SH-SY5Y (cell line): ENCODE measurements at regions not wholly inside any gene's neighbourhood (a gene's known extent, or its start where the extent isn't known, plus 50 kb on each side); places are given as distances from the start of the nearest gene placed in this dataset.

Source experiments
- GATA2 ChIP-seq: IDR thresholded peaks from 2 replicates; pipeline ENCODE4 v1.6.1; 2011; ENCODE audit warnings: mild to moderate bottlenecking, low read depth, low read length
- GATA3 ChIP-seq: IDR thresholded peaks from 2 replicates; pipeline ENCODE4 v1.6.1; 2011; ENCODE audit warnings: low read depth, mild to moderate bottlenecking, low read length, moderate library complexity

GRCh38 chr13:97873398-97873797 is 80.1 kb upstream of the IPO5 start:
- TF ChIP-seq GATA3 (no peak), GATA2 (no peak)

- TF ChIP-seq GATA2 (no peak), GATA3 (no peak)
These were observed 78.3 kb upstream of the IPO5 start for GRCh38 chr13:97875218-97875617.

- no peak for TF ChIP-seq GATA3
- TF ChIP-seq GATA2 = no peak
These were observed 77.6 kb upstream of the IPO5 start for GRCh38 chr13:97875911-97876310.

- no peak for TF ChIP-seq GATA2
- no peak for TF ChIP-seq GATA3
These were observed 74.8 kb upstream of the IPO5 start for GRCh38 chr13:97878431-97879375.

- no peak for TF ChIP-seq GATA3
- TF ChIP-seq GATA2 = no peak
These were observed 73.7 kb upstream of the IPO5 start for GRCh38 chr13:97879646-97880310.

GRCh38 chr13:97880311-97880675 is 73.2 kb upstream of the IPO5 start:
- TF ChIP-seq GATA3 (no peak), GATA2 (no peak)

- TF ChIP-seq GATA2 (no peak), GATA3 (no peak)
These were observed 71.9 kb upstream of the IPO5 start for GRCh38 chr13:97881556-97881955.

- TF ChIP-seq GATA2 = no peak
- no peak for TF ChIP-seq GATA3
These were observed 70.1 kb upstream of the IPO5 start for GRCh38 chr13:97883396-97883795.

GRCh38 chr13:97884707-97885468 is 68.6 kb upstream of the IPO5 start:
- TF ChIP-seq GATA3 = no peak
- no peak for TF ChIP-seq GATA2

GRCh38 chr13:97885641-97886040 is 67.8 kb upstream of the IPO5 start:
- TF ChIP-seq GATA2 (no peak), GATA3 (no peak)

GRCh38 chr13:97889803-97890202 is 63.7 kb upstream of the IPO5 start:
- TF ChIP-seq GATA3 = no peak
- no peak for TF ChIP-seq GATA2

GRCh38 chr13:97890573-97890972 is 62.9 kb upstream of the IPO5 start:
- TF ChIP-seq GATA3 (no peak), GATA2 (no peak)

GRCh38 chr13:97892717-97893116 is 60.8 kb upstream of the IPO5 start:
- no peak for TF ChIP-seq GATA2
- TF ChIP-seq GATA3 = no peak

GRCh38 chr13:97895383-97895782 is 58.1 kb upstream of the IPO5 start:
- TF ChIP-seq GATA2 (no peak), GATA3 (no peak)
